ENCODE measurements at regions not wholly inside any gene's neighbourhood (a gene's known extent, or its start where the extent isn't known, plus 50 kb on each side); places are given as distances from the start of the nearest gene placed in this dataset.

DNA sequence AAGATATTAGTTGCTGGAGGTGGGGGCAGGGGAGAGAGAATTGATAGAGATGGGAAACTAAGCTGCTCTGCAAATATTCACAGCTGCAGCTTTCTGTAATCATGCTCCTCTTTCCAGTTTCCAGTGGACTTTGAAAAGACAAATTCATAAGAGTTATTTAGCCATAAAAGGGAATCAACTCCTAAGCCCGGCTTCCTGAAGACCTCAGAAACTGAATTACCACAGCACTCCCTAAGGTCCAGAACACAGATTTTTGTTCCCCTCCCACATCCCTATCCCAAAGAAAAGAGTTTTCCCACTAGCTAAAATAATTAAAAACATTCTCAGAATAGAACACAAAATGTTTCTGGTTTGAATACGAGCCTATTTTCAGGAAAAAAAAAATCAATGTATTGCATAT lies 871.8 kb upstream of the NR2F2 start:
- TF ChIP-seq, protein P1, sequence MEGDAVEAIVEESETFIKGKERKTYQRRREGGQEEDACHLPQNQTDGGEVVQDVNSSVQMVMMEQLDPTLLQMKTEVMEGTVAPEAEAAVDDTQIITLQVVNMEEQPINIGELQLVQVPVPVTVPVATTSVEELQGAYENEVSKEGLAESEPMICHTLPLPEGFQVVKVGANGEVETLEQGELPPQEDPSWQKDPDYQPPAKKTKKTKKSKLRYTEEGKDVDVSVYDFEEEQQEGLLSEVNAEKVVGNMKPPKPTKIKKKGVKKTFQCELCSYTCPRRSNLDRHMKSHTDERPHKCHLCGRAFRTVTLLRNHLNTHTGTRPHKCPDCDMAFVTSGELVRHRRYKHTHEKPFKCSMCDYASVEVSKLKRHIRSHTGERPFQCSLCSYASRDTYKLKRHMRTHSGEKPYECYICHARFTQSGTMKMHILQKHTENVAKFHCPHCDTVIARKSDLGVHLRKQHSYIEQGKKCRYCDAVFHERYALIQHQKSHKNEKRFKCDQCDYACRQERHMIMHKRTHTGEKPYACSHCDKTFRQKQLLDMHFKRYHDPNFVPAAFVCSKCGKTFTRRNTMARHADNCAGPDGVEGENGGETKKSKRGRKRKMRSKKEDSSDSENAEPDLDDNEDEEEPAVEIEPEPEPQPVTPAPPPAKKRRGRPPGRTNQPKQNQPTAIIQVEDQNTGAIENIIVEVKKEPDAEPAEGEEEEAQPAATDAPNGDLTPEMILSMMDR (conservative IDR thresholded peaks at IDR 0.05 in 1 of 2, IDR thresholded peaks at IDR 0.05 in 1 of 2; ENCODE audit: low read depth in 1 of 2, low read length in 2 of 2) = no peak
- no peak for TF ChIP-seq EZH2 (IDR thresholded peaks at IDR 0.05; ENCODE audit: low read length, missing control alignments)

Measured in fibroblast of lung (primary cell).